AG04450 (cell line): ENCODE measurements at regions not wholly inside any gene's neighbourhood (a gene's known extent, or its start where the extent isn't known, plus 50 kb on each side); places are given as distances from the start of the nearest gene placed in this dataset.
"Not testable (repeated sequence)": the region's sequence is repeated elsewhere in the genome, so short reads cannot be mapped to it uniquely, and the experiment has no call there.

ENCODE experiments used
- CTCF ChIA-PET: fragments of 300-600, 350-600 bp; formaldehyde crosslinking; extraction: SDS; loops from one replicate; lab custom pipeline; 2022; ENCODE audit warnings: antibody characterized with exemption, inconsistent platforms; lab: Charles Lee
- POLR2A ChIA-PET: fragments of 350-600 bp; formaldehyde crosslinking; extraction: SDS; loops from one replicate; lab custom pipeline; 2021; ENCODE audit warnings: antibody characterized with exemption, inconsistent platforms; lab: Yijun Ruan, JAX
- DNase-seq: peaks from one replicate; pipeline ENCODE4 v3.0.0-alpha.2; 2011; ENCODE audit warnings: low read depth, low spot score
- H3K27ac ChIP-seq: one replicate; pipeline ENCODE4 v1.5.1; 2012; ENCODE audit warnings: low read depth, low read length, control low read depth
- H3K27me3 ChIP-seq: one replicate; pipeline ENCODE4 v1.6.0; 2012; ENCODE audit warnings: low read length; ENCODE audit not compliant: control insufficient read depth, insufficient read depth
- H3K4me3 ChIP-seq: 2 replicates; pipeline ENCODE4 v1.5.1; 2011; ENCODE audit warnings: mild to moderate bottlenecking, low read depth, low read length, control low read depth
- H3K9me3 ChIP-seq: 2 replicates; pipeline ENCODE4 v1.5.1; 2012; ENCODE audit warnings: low read length; ENCODE audit not compliant: control insufficient read depth, insufficient read depth
- TF ChIP-seq, protein P1 (sequence below): IDR thresholded peaks from 2 replicates; pipeline ENCODE4 v1.5.1; 2011; ENCODE audit warnings: low read depth, low read length, control low read depth, inconsistent platforms

DNA sequence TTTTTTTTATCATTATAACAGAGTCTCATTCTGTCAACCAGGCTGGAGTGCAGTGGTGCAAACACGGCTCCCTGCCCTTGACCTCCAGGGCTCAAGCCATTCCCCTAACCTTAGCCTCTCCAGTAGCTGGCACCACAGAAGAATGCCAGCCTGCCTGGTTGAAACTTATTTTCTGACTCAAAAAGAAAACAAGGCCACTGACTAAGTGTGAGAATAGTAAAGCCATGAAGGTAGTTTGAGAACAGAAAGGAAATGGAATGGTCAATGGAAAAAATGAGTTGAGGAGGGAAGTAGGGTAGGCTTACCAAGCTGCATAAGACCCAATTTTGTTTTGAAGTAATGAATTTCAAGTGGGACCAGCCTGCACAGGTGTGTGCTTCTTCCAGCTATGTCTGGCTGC, 82.8 kb upstream of the RORB start:
- TF ChIP-seq, protein P1, sequence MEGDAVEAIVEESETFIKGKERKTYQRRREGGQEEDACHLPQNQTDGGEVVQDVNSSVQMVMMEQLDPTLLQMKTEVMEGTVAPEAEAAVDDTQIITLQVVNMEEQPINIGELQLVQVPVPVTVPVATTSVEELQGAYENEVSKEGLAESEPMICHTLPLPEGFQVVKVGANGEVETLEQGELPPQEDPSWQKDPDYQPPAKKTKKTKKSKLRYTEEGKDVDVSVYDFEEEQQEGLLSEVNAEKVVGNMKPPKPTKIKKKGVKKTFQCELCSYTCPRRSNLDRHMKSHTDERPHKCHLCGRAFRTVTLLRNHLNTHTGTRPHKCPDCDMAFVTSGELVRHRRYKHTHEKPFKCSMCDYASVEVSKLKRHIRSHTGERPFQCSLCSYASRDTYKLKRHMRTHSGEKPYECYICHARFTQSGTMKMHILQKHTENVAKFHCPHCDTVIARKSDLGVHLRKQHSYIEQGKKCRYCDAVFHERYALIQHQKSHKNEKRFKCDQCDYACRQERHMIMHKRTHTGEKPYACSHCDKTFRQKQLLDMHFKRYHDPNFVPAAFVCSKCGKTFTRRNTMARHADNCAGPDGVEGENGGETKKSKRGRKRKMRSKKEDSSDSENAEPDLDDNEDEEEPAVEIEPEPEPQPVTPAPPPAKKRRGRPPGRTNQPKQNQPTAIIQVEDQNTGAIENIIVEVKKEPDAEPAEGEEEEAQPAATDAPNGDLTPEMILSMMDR, result no peak
- ChIA-PET CTCF (no interaction called here), POLR2A (no interaction called here)
- Histone ChIP-seq H3K9me3 (no peaks in the 10 kb centered on the region; the same call in 1 of the 2 replicates), H3K4me3 (no peak overlapping the region), H3K27me3 (no peaks in the 10 kb centered on the region), H3K27ac (no peak overlapping the region)
- DNase-seq, result no peak

DNA sequence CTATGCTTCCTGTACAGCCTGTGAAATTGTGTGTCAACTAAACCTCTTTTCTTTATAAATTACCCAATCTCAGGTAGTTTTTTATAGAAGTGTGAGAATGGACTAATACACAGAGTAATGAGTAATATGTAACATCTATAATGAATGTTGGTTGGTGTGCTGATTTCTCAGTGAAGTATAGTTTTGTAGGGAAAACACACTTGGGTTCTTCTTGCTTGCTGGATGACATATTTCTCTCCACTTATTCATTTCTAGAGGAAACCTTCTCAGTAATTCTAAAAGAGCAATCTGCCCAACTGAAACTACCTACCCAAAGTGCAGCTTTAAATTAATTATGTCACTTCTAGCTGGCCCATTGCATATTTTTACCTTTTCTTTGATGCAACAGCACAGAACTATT, 81.1 kb upstream of the RORB start:
- POLR2A ChIA-PET, result no interaction called here

DNA sequence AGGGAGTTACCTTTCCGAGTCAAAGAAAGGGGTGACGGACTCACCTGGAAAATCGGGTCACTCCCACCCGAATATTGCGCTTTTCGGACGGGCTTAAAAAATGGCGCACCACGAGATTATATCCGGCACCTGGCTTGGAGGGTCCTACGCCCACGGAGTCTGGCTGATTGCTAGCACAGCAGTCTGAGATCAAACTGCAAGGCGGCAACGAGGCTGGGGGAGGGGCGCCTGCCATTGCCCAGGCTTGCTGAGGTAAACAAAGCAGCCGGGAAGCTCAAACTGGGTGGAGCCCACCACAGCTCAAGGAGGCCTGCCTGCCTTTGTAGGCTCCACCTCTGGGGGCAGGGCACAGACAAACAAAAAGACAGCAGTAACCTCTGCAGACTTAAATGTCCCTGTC, 72.6 kb upstream of the RORB start:
- POLR2A ChIA-PET, H3K27ac ChIP-seq, H3K9me3 ChIP-seq, H3K27me3 ChIP-seq, CTCF ChIA-PET, H3K4me3 ChIP-seq, DNase-seq: not testable (repeated sequence)

More for the DNA sequence above, 81.1 kb upstream of the RORB start:
- H3K4me3 ChIP-seq, result no peak overlapping the region
- H3K9me3 ChIP-seq, result no peaks in the 10 kb centered on the region; the same call in 1 of the 2 replicates
- no peak overlapping the region for H3K27ac ChIP-seq
- TF ChIP-seq, protein P1, result no peak
- CTCF ChIA-PET, result no interaction called here
- DNase-seq, result no peak
- no peaks in the 10 kb centered on the region for H3K27me3 ChIP-seq

DNA sequence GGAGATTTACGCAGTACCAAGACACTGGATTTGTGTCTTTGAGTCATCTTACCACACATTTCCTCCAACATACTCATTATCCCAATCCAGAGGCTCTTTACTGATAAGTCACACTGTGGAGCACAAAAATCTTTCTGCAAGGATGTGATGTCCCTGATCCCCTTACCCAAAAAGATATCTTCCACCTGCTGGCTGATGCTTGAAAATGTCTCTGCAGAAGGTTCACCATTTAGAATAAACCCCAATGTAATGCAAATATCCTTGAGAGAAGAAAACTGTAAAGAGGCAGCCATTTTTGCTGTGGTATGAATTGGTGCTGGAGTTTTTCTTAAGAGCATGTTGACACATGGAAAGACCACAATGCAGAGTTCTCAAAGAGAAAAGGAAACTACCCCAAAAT, 65.7 kb upstream of the RORB start:
- DNase-seq, result no peak
- Histone ChIP-seq H3K4me3 (no peak overlapping the region), H3K9me3 (no peaks in the 10 kb centered on the region), H3K27ac (no peak overlapping the region), H3K27me3 (no peaks in the 10 kb centered on the region)
- ChIA-PET CTCF (no interaction called here), POLR2A (no interaction called here)
- TF ChIP-seq, protein P1, result no peak

DNA sequence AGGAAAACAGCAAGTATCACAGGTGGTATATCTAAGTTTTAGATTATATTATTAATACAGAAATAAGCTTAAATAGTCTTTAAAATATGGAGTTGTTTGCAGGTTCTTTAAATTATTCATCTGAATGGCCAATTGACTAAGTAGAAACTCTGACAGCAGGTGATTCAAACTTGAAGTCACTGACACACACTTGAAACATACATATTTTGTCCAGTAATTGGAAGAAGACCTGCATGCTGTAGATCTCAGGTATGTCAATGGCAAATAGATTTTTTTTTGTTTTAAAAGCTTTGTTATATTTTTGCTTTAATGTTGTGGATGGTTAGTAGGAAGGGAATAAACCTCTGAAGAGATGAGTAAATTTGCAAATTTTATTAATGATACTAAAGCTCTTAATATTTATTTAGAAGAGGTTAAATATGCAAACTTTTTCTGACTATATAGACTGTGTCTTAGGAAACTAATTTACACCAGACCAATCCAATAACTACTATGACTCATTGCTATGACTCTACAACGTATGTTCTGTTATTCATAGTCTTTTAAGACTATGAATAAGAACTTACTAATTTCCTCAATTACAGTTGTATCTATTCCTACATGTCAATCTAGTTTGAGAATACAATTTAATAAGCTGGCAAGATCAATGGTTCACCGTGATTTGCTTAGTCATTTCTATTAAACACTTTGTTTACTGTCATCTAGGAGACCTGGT, 53.9 kb upstream of the RORB start:
- ChIA-PET POLR2A (no interaction called here), CTCF (no interaction called here)
- no peak overlapping the region for H3K27ac ChIP-seq
- no peaks in the 10 kb centered on the region for H3K9me3 ChIP-seq
- H3K27me3 ChIP-seq, result no peaks in the 10 kb centered on the region
- DNase-seq, result no peak
- TF ChIP-seq, protein P1, result no peak
- H3K4me3 ChIP-seq, result no peak overlapping the region
